ENCODE measurements at regions not wholly inside any gene's neighbourhood (a gene's known extent, or its start where the extent isn't known, plus 50 kb on each side); places are given as distances from the start of the nearest gene placed in this dataset.

- ChIA-PET CTCF (no interaction called here), POLR2A (no interaction called here)
- H3K27me3 ChIP-seq (ENCODE audit: insufficient read depth, low read length, poor library complexity, severe bottlenecking) = no peaks in the 10 kb centered on the region
- Mint-ChIP-seq H3K4me1 (no peaks in the 10 kb centered on the region), H3K36me3 (no peaks in the 10 kb centered on the region), H3K4me3 (no peak overlapping the region), H3K27me3 (peaks cover 0 to 5% of the 10 kb centered on the region in 2 donors), H3K9me3 (peaks cover 0 to 7% (median 4%) of the 10 kb centered on the region in 5 donors), H3K27ac (no peak overlapping the region)
- H3K27ac ChIP-seq (ENCODE audit: low read depth, low read length) = no peak overlapping the region
- H3K4me1 ChIP-seq (ENCODE audit: insufficient read depth, low read length) = no peaks in the 10 kb centered on the region
- DNase-seq = no peak
- no peak overlapping the region for H3K4me3 ChIP-seq (ENCODE audit: low read length)
- no peaks in the 10 kb centered on the region for H3K36me3 ChIP-seq (ENCODE audit: insufficient read depth, low read length)
- no peaks in the 10 kb centered on the region for H3K9me3 ChIP-seq (ENCODE audit: low read length)
These were observed 253.8 kb upstream of the DMD start for GRCh38 chrX:33465137-33465536.

DNA sequence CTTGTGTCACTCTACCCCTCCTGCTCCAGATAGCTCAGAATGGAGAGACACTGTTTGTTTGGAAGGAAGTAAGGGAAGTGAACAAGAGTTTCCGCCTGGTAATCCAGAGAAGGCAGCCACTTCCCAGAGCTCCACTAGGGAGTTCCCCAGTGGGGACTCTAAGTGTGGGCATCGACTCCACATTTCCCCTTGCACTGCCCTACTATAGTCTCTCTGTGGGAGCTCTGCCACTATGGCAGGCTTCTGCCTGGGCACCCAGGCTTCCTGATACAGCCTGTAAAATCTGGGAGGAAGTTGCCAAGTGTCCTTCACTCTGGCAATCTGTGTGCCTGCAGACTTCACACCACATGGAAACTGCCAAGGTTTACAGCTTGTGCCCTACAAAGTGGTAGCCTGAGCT is 245.8 kb upstream of the DMD start:
- H3K4me3 Mint-ChIP-seq = no peak overlapping the region
- Histone ChIP-seq H3K4me1 (ENCODE audit: insufficient read depth, low read length) (no peaks in the 10 kb centered on the region), H3K27me3 (ENCODE audit: insufficient read depth, low read length, poor library complexity, severe bottlenecking) (no peaks in the 10 kb centered on the region), H3K4me3 (ENCODE audit: low read length) (no peak overlapping the region), H3K27ac (ENCODE audit: low read depth, low read length) (no peak overlapping the region), H3K36me3 (ENCODE audit: insufficient read depth, low read length) (no peaks in the 10 kb centered on the region), H3K9me3 (ENCODE audit: low read length) (no peaks in the 10 kb centered on the region)
- H3K4me1 Mint-ChIP-seq = no peaks in the 10 kb centered on the region
- CTCF ChIA-PET = no interaction called here
- H3K9me3 Mint-ChIP-seq = peaks cover 0 to 4% (median under 1%) of the 10 kb centered on the region in 5 donors
- H3K36me3 Mint-ChIP-seq = no peaks in the 10 kb centered on the region
- no peaks in the 10 kb centered on the region for H3K27me3 Mint-ChIP-seq
- H3K27ac Mint-ChIP-seq = no peak overlapping the region
- DNase-seq = no peak
- POLR2A ChIA-PET = no interaction called here

DNA sequence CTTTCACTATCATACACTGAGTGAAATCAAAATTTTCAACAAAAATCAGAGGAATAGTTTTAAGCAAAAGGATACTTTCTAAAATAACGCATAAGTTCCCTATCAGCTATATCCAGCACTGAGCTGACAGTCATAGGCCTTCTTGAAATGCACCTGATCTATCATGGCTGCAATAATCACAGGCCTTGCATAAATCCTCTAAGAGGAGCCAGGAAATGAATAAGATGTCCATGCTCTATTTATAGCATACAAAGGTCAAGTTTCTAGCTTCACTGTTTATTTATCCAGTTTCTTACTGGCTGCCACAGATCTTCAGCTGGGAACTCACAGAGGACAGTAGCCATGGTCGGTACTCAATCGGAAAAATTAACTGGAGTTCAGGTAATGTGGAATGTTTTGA is 235.9 kb upstream of the DMD start:
- no peak for DNase-seq
- no peaks in the 10 kb centered on the region for H3K4me1 ChIP-seq (ENCODE audit: insufficient read depth, low read length)
- no peaks in the 10 kb centered on the region for H3K27me3 ChIP-seq (ENCODE audit: insufficient read depth, low read length, poor library complexity, severe bottlenecking)
- no peak overlapping the region for H3K27ac ChIP-seq (ENCODE audit: low read depth, low read length)
- CTCF ChIA-PET = no interaction called here
- H3K9me3 ChIP-seq (ENCODE audit: low read length) = no peaks in the 10 kb centered on the region
- POLR2A ChIA-PET = no interaction called here
- Mint-ChIP-seq H3K36me3 (no peaks in the 10 kb centered on the region), H3K9me3 (peaks cover 2 to 8% (median 4%) of the 10 kb centered on the region in 5 donors), H3K27ac (no peak overlapping the region), H3K4me1 (no peaks in the 10 kb centered on the region), H3K27me3 (no peaks in the 10 kb centered on the region), H3K4me3 (no peak overlapping the region)
- no peak overlapping the region for H3K4me3 ChIP-seq (ENCODE audit: low read length)
- no peaks in the 10 kb centered on the region for H3K36me3 ChIP-seq (ENCODE audit: insufficient read depth, low read length)

GRCh38 chrX:33434256-33435092 is 223.1 kb upstream of the DMD start:
- Mint-ChIP-seq H3K9me3 (peaks cover 0 to 5% (median 3%) of the 10 kb centered on the region in 5 donors), H3K27ac (no peak overlapping the region), H3K36me3 (no peaks in the 10 kb centered on the region), H3K4me3 (no peak overlapping the region), H3K27me3 (no peaks in the 10 kb centered on the region), H3K4me1 (no peaks in the 10 kb centered on the region)
- Histone ChIP-seq H3K27me3 (ENCODE audit: insufficient read depth, low read length, poor library complexity, severe bottlenecking) (no peaks in the 10 kb centered on the region), H3K36me3 (ENCODE audit: insufficient read depth, low read length) (no peaks in the 10 kb centered on the region), H3K27ac (ENCODE audit: low read depth, low read length) (no peak overlapping the region), H3K4me3 (ENCODE audit: low read length) (no peak overlapping the region), H3K9me3 (ENCODE audit: low read length) (no peaks in the 10 kb centered on the region), H3K4me1 (ENCODE audit: insufficient read depth, low read length) (no peaks in the 10 kb centered on the region)
- ChIA-PET CTCF (no interaction called here), POLR2A (no interaction called here)
- peak in 2 of 5 donors; percentile 1 to 13 for DNase-seq

DNA sequence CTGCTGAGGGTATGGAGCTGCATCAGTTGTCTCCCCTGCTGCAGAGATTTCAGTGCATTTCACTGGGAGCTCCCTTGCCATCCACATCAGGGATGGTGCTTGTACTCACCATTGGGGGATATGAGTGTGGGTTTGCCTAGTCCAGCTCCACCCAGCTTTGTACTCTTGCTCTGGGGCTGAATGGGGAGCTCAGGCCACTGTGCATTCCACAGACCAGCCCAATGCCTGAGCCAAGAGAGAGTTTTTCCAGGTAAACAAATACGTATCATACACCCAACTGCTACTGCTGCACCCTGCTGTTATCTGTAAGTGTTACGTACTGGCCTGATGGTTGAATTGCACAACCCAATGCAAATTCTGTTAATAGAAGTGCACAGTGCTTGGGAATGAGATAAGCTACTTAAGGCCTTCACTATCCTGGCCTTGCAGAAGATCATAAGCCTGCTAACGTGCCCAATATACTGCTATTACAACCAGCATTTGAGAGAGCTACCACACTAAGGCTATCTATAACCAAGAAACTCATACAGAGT is 205.0 kb upstream of the DMD start:
- Histone ChIP-seq H3K4me1 (ENCODE audit: insufficient read depth, low read length) (no peaks in the 10 kb centered on the region), H3K27me3 (ENCODE audit: insufficient read depth, low read length, poor library complexity, severe bottlenecking) (no peaks in the 10 kb centered on the region), H3K36me3 (ENCODE audit: insufficient read depth, low read length) (no peaks in the 10 kb centered on the region), H3K9me3 (ENCODE audit: low read length) (no peaks in the 10 kb centered on the region), H3K27ac (ENCODE audit: low read depth, low read length) (no peak overlapping the region), H3K4me3 (ENCODE audit: low read length) (no peak overlapping the region)
- POLR2A ChIA-PET = no interaction called here
- peaks cover 3 to 17% (median 6%) of the 10 kb centered on the region in 5 donors for H3K9me3 Mint-ChIP-seq
- no peak for DNase-seq
- H3K4me3 Mint-ChIP-seq = no peak overlapping the region
- no peaks in the 10 kb centered on the region for H3K27me3 Mint-ChIP-seq
- H3K36me3 Mint-ChIP-seq = no peaks in the 10 kb centered on the region
- H3K27ac Mint-ChIP-seq = no peak overlapping the region
- no peaks in the 10 kb centered on the region for H3K4me1 Mint-ChIP-seq
- CTCF ChIA-PET = no interaction called here

DNA sequence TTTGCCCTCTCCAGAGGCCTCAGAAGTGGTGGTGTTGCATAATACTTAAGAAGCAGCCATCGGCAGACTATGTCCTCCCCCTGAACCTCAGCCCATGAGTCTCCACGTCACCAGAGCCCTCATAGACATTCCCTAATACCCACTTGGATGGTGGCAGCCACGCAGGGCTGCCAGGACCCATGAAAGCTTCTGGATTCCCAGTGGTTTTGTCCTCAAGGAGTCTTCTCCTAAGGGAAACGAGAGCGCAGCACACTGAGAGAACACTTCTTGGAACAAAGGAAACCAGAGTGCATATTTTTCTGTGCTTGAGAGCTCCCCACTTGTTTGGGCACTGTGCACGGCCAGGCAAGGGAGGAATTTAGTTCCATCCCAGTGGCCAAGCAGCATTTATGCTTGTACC is 204.1 kb upstream of the DMD start:
- no peaks in the 10 kb centered on the region for H3K9me3 ChIP-seq (ENCODE audit: low read length)
- ChIA-PET POLR2A (no interaction called here), CTCF (no interaction called here)
- no peak for DNase-seq
- no peak overlapping the region for H3K27ac Mint-ChIP-seq
- H3K4me1 Mint-ChIP-seq = no peaks in the 10 kb centered on the region
- H3K36me3 ChIP-seq (ENCODE audit: insufficient read depth, low read length) = no peaks in the 10 kb centered on the region
- H3K4me3 Mint-ChIP-seq = no peak overlapping the region
- H3K9me3 Mint-ChIP-seq = peaks cover 3 to 17% (median 5%) of the 10 kb centered on the region in 5 donors
- H3K4me1 ChIP-seq (ENCODE audit: insufficient read depth, low read length) = no peaks in the 10 kb centered on the region
- no peaks in the 10 kb centered on the region for H3K27me3 ChIP-seq (ENCODE audit: insufficient read depth, low read length, poor library complexity, severe bottlenecking)
- H3K27me3 Mint-ChIP-seq = no peaks in the 10 kb centered on the region
- no peak overlapping the region for H3K4me3 ChIP-seq (ENCODE audit: low read length)
- no peak overlapping the region for H3K27ac ChIP-seq (ENCODE audit: low read depth, low read length)
- no peaks in the 10 kb centered on the region for H3K36me3 Mint-ChIP-seq

GRCh38 chrX:33385546-33385945 is 174.2 kb upstream of the DMD start:
- no peaks in the 10 kb centered on the region for H3K9me3 ChIP-seq (ENCODE audit: low read length)
- DNase-seq = no peak
- no peaks in the 10 kb centered on the region for H3K27me3 Mint-ChIP-seq
- peaks cover 0 to 4% (median 0%) of the 10 kb centered on the region in 5 donors for H3K9me3 Mint-ChIP-seq
- no peak overlapping the region for H3K27ac Mint-ChIP-seq
- POLR2A ChIA-PET = no interaction called here
- H3K36me3 ChIP-seq (ENCODE audit: insufficient read depth, low read length) = no peaks in the 10 kb centered on the region
- H3K4me1 Mint-ChIP-seq = no peaks in the 10 kb centered on the region
- no peak overlapping the region for H3K4me3 Mint-ChIP-seq
- H3K4me1 ChIP-seq (ENCODE audit: insufficient read depth, low read length) = no peaks in the 10 kb centered on the region
- no peaks in the 10 kb centered on the region for H3K27me3 ChIP-seq (ENCODE audit: insufficient read depth, low read length, poor library complexity, severe bottlenecking)
- CTCF ChIA-PET = no interaction called here
- no peak overlapping the region for H3K27ac ChIP-seq (ENCODE audit: low read depth, low read length)
- H3K36me3 Mint-ChIP-seq = no peaks in the 10 kb centered on the region
- no peak overlapping the region for H3K4me3 ChIP-seq (ENCODE audit: low read length)

GRCh38 chrX:33379839-33380238 is 168.5 kb upstream of the DMD start:
- DNase-seq = no peak
- ChIA-PET CTCF (no interaction called here), POLR2A (no interaction called here)

More at GRCh38 chrX:33379839-33380238, 168.5 kb upstream of the DMD start:
- Histone ChIP-seq H3K4me3 (ENCODE audit: low read length) (no peak overlapping the region), H3K36me3 (ENCODE audit: insufficient read depth, low read length) (no peaks in the 10 kb centered on the region), H3K4me1 (ENCODE audit: insufficient read depth, low read length) (no peaks in the 10 kb centered on the region), H3K9me3 (ENCODE audit: low read length) (no peaks in the 10 kb centered on the region), H3K27me3 (ENCODE audit: insufficient read depth, low read length, poor library complexity, severe bottlenecking) (no peaks in the 10 kb centered on the region), H3K27ac (ENCODE audit: low read depth, low read length) (no peak overlapping the region)
- H3K27ac Mint-ChIP-seq = peak overlapping the region in 1 of 8 donors; percentile 82
- H3K9me3 Mint-ChIP-seq = peaks cover 0 to 7% (median 4%) of the 10 kb centered on the region in 5 donors
- no peak overlapping the region for H3K4me3 Mint-ChIP-seq
- H3K4me1 Mint-ChIP-seq = no peaks in the 10 kb centered on the region
- H3K27me3 Mint-ChIP-seq = peaks cover 0 to 3% of the 10 kb centered on the region in 2 donors
- H3K36me3 Mint-ChIP-seq = no peaks in the 10 kb centered on the region
